CD14-positive monocyte (primary cell): ENCODE measurements at regions not wholly inside any gene's neighbourhood (a gene's known extent, or its start where the extent isn't known, plus 50 kb on each side); places are given as distances from the start of the nearest gene placed in this dataset.
A peak's percentile ranks its signal among the peaks of the same experiment; 100 is the strongest.
"Not testable (repeated sequence)": the region's sequence is repeated elsewhere in the genome, so short reads cannot be mapped to it uniquely, and the experiment has no call there.

ENCODE experiments used
- DNase-seq, 3 donors: peaks; one replicate each; pipeline ENCODE4 v3.0.0-alpha.2; 2011 to 2022
- H2AFZ ChIP-seq: 2 replicates; pipeline ENCODE4 v1.6.0; 2012; ENCODE audit warnings: mild to moderate bottlenecking, low read depth, low read length, inconsistent platforms; ENCODE audit not compliant: insufficient read depth, poor library complexity, severe bottlenecking
- H3K27ac ChIP-seq, 2 donors: 1 replicate in 1 of 2; 2 replicates in 1 of 2; pipeline ENCODE4 v1.5.1; 2012 to 2013; ENCODE audit warnings: low read length in 2 of 2, control low read depth in 1 of 2, inconsistent platforms in 1 of 2, low read depth in 1 of 2, mild to moderate bottlenecking in 1 of 2
- H3K27me3 ChIP-seq, 2 donors: one replicate each; pipeline versions ENCODE4 v1.6.0 to v1.6.1; 2011 to 2013; ENCODE audit warnings: low read length in 2 of 2; ENCODE audit not compliant: control insufficient read depth in 2 of 2, insufficient read depth in 2 of 2
- H3K36me3 ChIP-seq, 2 donors: replicated peaks in 1 of 2; 1 replicate in 1 of 2; 2 replicates in 1 of 2; pipeline versions ENCODE4 v1.5.1 to v1.6.1; 2012 to 2013; ENCODE audit warnings: low read length in 2 of 2, control low read depth in 1 of 2, inconsistent platforms in 1 of 2, mild to moderate bottlenecking in 1 of 2; ENCODE audit not compliant: insufficient read depth in 2 of 2, control insufficient read depth in 1 of 2
- H3K4me1 ChIP-seq, 2 donors: 1 replicate in 1 of 2; 2 replicates in 1 of 2; pipeline versions ENCODE4 v1.5.1 to v1.6.1; 2012 to 2013; ENCODE audit warnings: low read length in 2 of 2, control low read depth in 1 of 2, inconsistent platforms in 1 of 2, mild to moderate bottlenecking in 1 of 2, moderate library complexity in 1 of 2; ENCODE audit not compliant: insufficient read depth in 2 of 2, control insufficient read depth in 1 of 2
- H3K4me2 ChIP-seq: replicated peaks from 2 replicates; pipeline ENCODE3; 2012; ENCODE audit warnings: low read length, moderate library complexity, mild to moderate bottlenecking; ENCODE audit not compliant: poor library complexity, severe bottlenecking; ENCODE audit errors: extremely low read depth
- H3K4me3 ChIP-seq, 3 experiments: fragments of 200-600 bp in 1 of 3; sonication (generic) in 1 of 3; replicated peaks in 1 of 3; 1 replicate in 2 of 3; 2 replicates in 1 of 3; pipeline ENCODE4 v1.5.1; 2011 to 2013; ENCODE audit warnings: low read length in 3 of 3, mild to moderate bottlenecking in 3 of 3, control low read depth in 2 of 3, low read depth in 2 of 3, inconsistent platforms in 1 of 3, moderate library complexity in 1 of 3
- H3K79me2 ChIP-seq: 2 replicates; pipeline ENCODE4 v1.6.0; 2012; ENCODE audit warnings: mild to moderate bottlenecking, control low read depth, inconsistent platforms, low read length, moderate library complexity; ENCODE audit not compliant: insufficient read depth
- H3K9ac ChIP-seq: 2 replicates; pipeline ENCODE4 v1.6.0; 2017; ENCODE audit warnings: low read length, mild to moderate bottlenecking; ENCODE audit not compliant: insufficient read depth, poor library complexity, severe bottlenecking
- H3K9me3 ChIP-seq, 2 donors: replicated peaks in 1 of 2; 1 replicate in 1 of 2; 2 replicates in 1 of 2; pipeline versions ENCODE4 v1.5.1 to v1.6.1; 2012 to 2013; ENCODE audit warnings: low read length in 2 of 2, control low read depth in 1 of 2; ENCODE audit not compliant: control insufficient read depth in 1 of 2, insufficient read depth in 1 of 2
- H4K20me1 ChIP-seq: 2 replicates; pipeline ENCODE4 v1.6.0; 2012; ENCODE audit warnings: mild to moderate bottlenecking, low read length, control low read depth, moderate library complexity; ENCODE audit not compliant: insufficient read depth
- H3K27ac Mint-ChIP-seq, 7 donors: one replicate each; pipeline ENCODE4 v1.8.0; 2020; ENCODE audit warnings: mild to moderate bottlenecking in 7 of 7, mixed read lengths in 7 of 7, moderate library complexity in 6 of 7, inconsistent platforms in 2 of 7
- H3K27me3 Mint-ChIP-seq, 3 donors: one replicate each; pipeline ENCODE4 v1.8.0; 2021 to 2022; ENCODE audit warnings: low read depth in 3 of 3, mild to moderate bottlenecking in 3 of 3, mixed read lengths in 3 of 3, moderate library complexity in 3 of 3, inconsistent platforms in 1 of 3
- H3K36me3 Mint-ChIP-seq, 2 donors: one replicate each; pipeline ENCODE4 v1.8.0; 2020; ENCODE audit warnings: mixed read lengths in 2 of 2, inconsistent platforms in 1 of 2, mild to moderate bottlenecking in 1 of 2
- H3K4me1 Mint-ChIP-seq: one replicate; pipeline ENCODE4 v1.8.0; 2020; ENCODE audit warnings: mild to moderate bottlenecking, mixed read lengths
- H3K4me3 Mint-ChIP-seq, 2 donors: one replicate each; pipeline ENCODE4 v1.8.0; 2020; ENCODE audit warnings: mild to moderate bottlenecking in 2 of 2, mixed read lengths in 2 of 2, moderate library complexity in 1 of 2
- H3K9me3 Mint-ChIP-seq, 7 donors: one replicate each; pipeline ENCODE4 v1.8.0; 2020 to 2022; ENCODE audit warnings: mixed read lengths in 7 of 7, mild to moderate bottlenecking in 6 of 7, moderate library complexity in 6 of 7, inconsistent platforms in 2 of 7
- WGBS: methylation state at CpG from one replicate; pipeline ENCODE4 v1.1.5; 2013; ENCODE audit warnings: missing lambda C conversion rate; ENCODE audit not compliant: insufficient coverage; 5-methylcytosine and 5-hydroxymethylcytosine counted together
- intact Hi-C, 2 donors: fragments of 100-400 bp; cut with micrococcal nuclease; formaldehyde crosslinking; loops; one replicate each; pipeline versions ENCODE4 v1.15.0 to v1.15.1; 2023

DNA sequence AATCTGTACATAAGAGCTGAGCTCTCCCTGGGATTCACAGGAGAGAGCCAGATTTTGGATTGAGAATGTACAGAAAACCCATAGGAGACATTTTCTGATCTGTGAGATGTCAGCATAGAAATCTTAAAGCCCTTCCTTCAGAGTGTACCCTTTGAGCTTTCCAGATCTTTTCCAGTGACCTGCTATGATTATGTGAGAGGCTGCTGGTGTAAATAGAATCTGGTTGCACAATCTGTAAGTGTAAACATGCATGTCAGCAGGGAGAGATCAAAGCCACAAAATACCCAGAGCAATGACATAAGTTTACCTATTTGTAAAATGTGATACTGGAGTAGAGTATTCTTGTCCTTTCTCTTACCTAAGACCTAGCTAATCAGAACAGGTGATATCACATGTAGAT, 471.9 kb downstream of the FOXD4L5 start:
- H3K4me1 Mint-ChIP-seq, H3K9me3 Mint-ChIP-seq, H3K4me2 ChIP-seq, DNase-seq, H3K9me3 ChIP-seq, H3K36me3 ChIP-seq, H3K27ac ChIP-seq, H3K27me3 ChIP-seq, H3K4me3 ChIP-seq, H3K9ac ChIP-seq, H3K4me3 Mint-ChIP-seq, H2AFZ ChIP-seq, H4K20me1 ChIP-seq, H3K36me3 Mint-ChIP-seq, H3K27me3 Mint-ChIP-seq, intact Hi-C loops, H3K79me2 ChIP-seq, H3K27ac Mint-ChIP-seq, H3K4me1 ChIP-seq: not testable (repeated sequence)

DNA sequence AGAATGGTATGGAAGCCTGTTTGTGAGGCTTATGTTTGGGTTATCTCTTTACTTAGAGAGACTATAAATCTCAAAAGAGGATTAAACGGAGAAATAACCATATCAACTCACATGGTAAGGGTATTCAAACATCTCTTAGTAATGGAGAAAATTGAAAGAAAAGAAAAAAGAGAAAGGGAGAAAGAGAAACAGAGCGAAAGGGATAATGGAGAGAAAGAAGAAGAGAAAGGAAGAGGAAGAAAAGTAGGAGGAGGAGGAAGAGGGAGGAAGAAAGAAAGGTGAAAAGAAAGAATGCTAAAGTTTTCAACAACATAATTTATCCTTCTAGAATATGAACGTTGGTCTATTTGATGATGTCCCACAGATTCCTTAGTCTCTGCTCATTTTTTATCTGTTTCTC, 506.3 kb downstream of the FOXD4L5 start:
- DNase-seq, H3K36me3 Mint-ChIP-seq, H3K4me2 ChIP-seq, H3K36me3 ChIP-seq, H3K9ac ChIP-seq, H3K4me3 ChIP-seq, H3K4me1 Mint-ChIP-seq, H3K79me2 ChIP-seq, H3K4me3 Mint-ChIP-seq, H3K9me3 Mint-ChIP-seq, H3K27ac ChIP-seq, H3K4me1 ChIP-seq, H4K20me1 ChIP-seq, intact Hi-C loops, H3K27ac Mint-ChIP-seq, H3K9me3 ChIP-seq, H2AFZ ChIP-seq: not testable (repeated sequence)
- H3K27me3 Mint-ChIP-seq = peaks cover 11 to 29% (median 14%) of the 10 kb centered on the region in 3 donors
- WGBS = no CpG with 5 or more reads among the region's 3 CpGs
- peaks cover 6 to 11% of the 10 kb centered on the region in 2 donors for H3K27me3 ChIP-seq

DNA sequence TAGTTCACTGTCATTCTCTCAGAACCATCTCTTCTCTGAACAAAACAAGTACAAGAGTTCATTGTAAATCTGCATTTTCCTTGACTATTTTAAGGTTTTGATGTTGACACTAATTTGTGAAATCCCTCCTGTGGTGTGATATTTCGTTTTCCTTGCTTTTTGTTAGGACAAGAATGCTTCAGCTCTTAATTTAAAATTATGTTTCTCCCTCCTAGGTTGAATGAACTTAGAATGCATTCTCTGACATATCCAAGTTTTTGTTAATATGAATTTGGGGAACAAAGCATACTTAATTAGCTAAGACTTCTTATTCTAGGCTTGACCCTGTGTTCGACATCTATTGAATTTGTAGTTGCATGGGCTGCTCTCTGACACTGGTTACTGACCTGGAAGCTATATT, 508.7 kb downstream of the FOXD4L5 start:
- no CpG with 5 or more reads among the region's 2 CpGs for WGBS
- H3K79me2 ChIP-seq, DNase-seq, H3K27ac ChIP-seq, intact Hi-C loops, H3K9me3 ChIP-seq, H4K20me1 ChIP-seq, H3K36me3 ChIP-seq, H3K36me3 Mint-ChIP-seq, H3K9me3 Mint-ChIP-seq, H3K4me3 Mint-ChIP-seq, H3K4me2 ChIP-seq, H3K4me1 Mint-ChIP-seq, H3K9ac ChIP-seq, H3K27ac Mint-ChIP-seq, H3K4me3 ChIP-seq, H3K4me1 ChIP-seq, H2AFZ ChIP-seq: not testable (repeated sequence)
- H3K27me3 Mint-ChIP-seq = peaks cover 11 to 37% (median 20%) of the 10 kb centered on the region in 3 donors
- H3K27me3 ChIP-seq = peaks cover 6 to 17% of the 10 kb centered on the region in 2 donors

DNA sequence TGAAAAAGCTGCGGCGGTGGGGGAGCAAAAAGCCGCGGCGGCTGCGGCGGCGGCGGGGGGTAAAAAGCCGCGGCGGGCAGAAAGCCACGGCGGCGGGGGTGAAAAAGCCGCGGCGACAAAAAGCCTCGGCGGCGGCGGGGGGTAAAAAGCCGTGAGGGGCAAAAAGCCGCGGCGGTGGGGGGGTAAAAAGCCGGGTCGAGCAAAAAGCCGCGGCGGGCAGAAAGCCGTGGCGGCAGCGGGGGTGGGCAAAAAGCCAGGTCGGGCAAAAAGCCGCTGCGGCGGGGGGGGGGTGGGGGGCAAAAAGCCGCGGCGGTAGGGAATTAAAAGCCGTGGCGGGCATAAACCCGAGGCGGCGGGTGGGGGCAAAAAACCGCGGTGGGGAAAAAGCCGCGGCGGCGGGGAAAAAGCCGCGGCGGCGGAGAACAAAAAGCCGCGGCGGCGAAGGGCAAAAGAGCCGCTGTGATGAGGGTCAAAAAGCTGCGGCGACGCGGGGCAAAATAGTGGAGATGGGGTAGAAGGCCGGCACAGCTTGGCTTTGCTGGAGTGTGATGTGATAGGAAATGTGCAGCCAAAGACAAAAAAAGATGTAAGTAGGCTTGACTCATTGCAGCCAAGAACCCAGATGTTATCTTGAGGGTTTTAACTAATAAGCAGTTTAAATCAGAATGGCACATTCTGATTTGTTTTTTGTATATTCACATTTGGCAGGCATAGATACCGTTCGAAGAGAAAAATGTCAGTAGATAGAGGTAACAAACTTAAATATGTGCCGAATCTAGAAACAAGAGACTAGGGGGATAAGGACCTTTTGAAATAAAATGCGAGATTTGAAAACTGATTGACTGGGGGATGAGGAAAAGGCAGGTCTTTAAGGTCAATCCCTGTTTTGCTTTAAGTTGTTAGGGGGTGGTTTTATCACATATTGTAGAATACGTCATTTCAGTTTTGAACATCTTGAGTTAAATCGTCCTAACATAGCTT, 509.9 kb downstream of the FOXD4L5 start:
- intact Hi-C loops, H3K9me3 Mint-ChIP-seq, H3K27ac Mint-ChIP-seq, H3K9ac ChIP-seq, H3K4me2 ChIP-seq, H3K27ac ChIP-seq, H3K4me1 ChIP-seq, H4K20me1 ChIP-seq, H3K36me3 ChIP-seq, H2AFZ ChIP-seq, H3K9me3 ChIP-seq, H3K79me2 ChIP-seq, H3K4me1 Mint-ChIP-seq, H3K36me3 Mint-ChIP-seq, H3K4me3 ChIP-seq: not testable (repeated sequence)
- no CpG with 5 or more reads among the region's 72 CpGs for WGBS
- H3K27me3 Mint-ChIP-seq = peaks cover 11 to 39% (median 22%) of the 10 kb centered on the region in 3 donors
- H3K4me3 Mint-ChIP-seq = peak overlapping the region; percentile 67 to 69
- DNase-seq = peak in 1 of 3 donors; percentile 5
- peaks cover 6 to 17% of the 10 kb centered on the region in 2 donors for H3K27me3 ChIP-seq
